ENCODE measurements at regions not wholly inside any gene's neighbourhood (a gene's known extent, or its start where the extent isn't known, plus 50 kb on each side); places are given as distances from the start of the nearest gene placed in this dataset.

DNA sequence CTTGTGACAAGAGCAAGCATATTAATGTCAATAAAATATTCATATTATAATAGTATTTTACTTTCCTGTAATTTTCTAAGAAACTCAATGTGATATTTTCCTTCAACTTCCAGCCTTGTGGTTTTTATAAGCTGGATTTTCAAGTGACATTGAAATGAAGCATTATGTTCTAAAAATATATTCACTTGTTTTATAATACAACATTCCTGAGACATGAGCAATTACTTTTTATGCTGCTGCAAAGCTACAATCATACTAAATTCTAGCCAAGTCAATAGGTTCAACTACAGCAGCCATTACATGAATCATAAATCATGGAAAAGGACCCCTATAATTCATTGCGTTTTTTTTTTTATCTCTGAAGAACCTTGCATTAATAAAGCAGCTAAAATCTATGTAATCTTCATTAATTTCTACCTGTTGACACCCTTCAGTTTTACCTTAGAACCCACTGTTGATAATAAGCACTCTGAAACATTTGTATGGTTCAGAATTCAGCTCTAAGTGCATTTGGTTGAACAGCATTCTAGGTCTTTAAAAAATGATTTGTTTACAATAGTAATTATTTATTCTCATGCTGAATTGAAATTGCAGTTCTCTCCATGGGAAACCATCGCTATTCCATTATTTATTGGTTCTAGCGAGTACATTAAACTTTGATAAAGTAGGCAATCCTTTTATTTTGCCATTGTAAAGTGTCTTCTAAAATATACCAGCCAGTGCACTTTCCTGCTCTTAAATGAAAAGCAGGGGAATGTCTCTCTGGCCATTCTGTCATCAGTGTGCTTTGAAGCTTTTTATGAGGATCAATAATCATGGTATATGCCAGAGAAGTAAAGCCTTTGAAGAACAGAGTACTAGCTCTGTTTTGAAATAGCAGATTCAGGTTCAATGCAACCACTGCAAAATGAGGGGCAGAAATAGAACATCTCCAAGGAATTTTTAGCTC, 132.6 kb downstream of the GNAT3 start:
- TF ChIP-seq, protein P1, sequence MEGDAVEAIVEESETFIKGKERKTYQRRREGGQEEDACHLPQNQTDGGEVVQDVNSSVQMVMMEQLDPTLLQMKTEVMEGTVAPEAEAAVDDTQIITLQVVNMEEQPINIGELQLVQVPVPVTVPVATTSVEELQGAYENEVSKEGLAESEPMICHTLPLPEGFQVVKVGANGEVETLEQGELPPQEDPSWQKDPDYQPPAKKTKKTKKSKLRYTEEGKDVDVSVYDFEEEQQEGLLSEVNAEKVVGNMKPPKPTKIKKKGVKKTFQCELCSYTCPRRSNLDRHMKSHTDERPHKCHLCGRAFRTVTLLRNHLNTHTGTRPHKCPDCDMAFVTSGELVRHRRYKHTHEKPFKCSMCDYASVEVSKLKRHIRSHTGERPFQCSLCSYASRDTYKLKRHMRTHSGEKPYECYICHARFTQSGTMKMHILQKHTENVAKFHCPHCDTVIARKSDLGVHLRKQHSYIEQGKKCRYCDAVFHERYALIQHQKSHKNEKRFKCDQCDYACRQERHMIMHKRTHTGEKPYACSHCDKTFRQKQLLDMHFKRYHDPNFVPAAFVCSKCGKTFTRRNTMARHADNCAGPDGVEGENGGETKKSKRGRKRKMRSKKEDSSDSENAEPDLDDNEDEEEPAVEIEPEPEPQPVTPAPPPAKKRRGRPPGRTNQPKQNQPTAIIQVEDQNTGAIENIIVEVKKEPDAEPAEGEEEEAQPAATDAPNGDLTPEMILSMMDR (IDR thresholded peaks at IDR 0.05 in 4 of 5, conservative IDR thresholded peaks at IDR 0.05 in 1 of 5) = no peak
- TF ChIP-seq POLR2A (IDR thresholded peaks at IDR 0.05) = no peak

Measured in gastrocnemius medialis (tissue), 4 donors.